Panc1 (cell line): ENCODE measurements at regions not wholly inside any gene's neighbourhood (a gene's known extent, or its start where the extent isn't known, plus 50 kb on each side); places are given as distances from the start of the nearest gene placed in this dataset.

Experiments
- ATAC-seq: fragments of 200-7000 bp; cut with Tn5 transposase; 2 replicates; pipeline ENCODE4 v1.9.1; 2020; ENCODE audit warnings: mild to moderate bottlenecking, moderate library complexity
- BruUV-seq: library from RNA; stranded (reverse); fragments of 400-500 nt; replicated peaks from 2 replicates; lab custom pipeline; 2021; lab: Mats Ljungman, UMichigan
- CTCF ChIA-PET: fragments of 300-600 bp; sonication (Branson Sonifier 250); formaldehyde crosslinking; loops from one replicate; lab custom pipeline; 2022; ENCODE audit warnings: antibody characterized with exemption; lab: Charles Lee
- POLR2A ChIA-PET: fragments of 300-600 bp; sonication (Branson Sonifier 250); formaldehyde crosslinking; loops from one replicate; lab custom pipeline; 2022; ENCODE audit warnings: antibody characterized with exemption; lab: Charles Lee
- DNase-seq: peaks from one replicate; pipeline ENCODE4 v3.0.0-alpha.2; 2010; ENCODE audit warnings: low read depth, low spot score
- H3K27ac ChIP-seq: 2 replicates; pipeline ENCODE4 v1.5.1; 2011; ENCODE audit warnings: mild to moderate bottlenecking, low read length, inconsistent platforms
- H3K27me3 ChIP-seq: fragments of 200-500 bp; sonication (Bioruptor generic); 2 replicates; pipeline ENCODE4 v1.6.0; 2014; ENCODE audit warnings: low read length, inconsistent platforms; ENCODE audit not compliant: control insufficient read depth, insufficient read depth
- H3K36me3 ChIP-seq: fragments of 200-500 bp; sonication (Bioruptor generic); 2 replicates; pipeline ENCODE4 v1.5.1; 2014; ENCODE audit warnings: inconsistent platforms, mild to moderate bottlenecking, low read length, moderate library complexity; ENCODE audit not compliant: control insufficient read depth, insufficient read depth
- H3K4me1 ChIP-seq: 2 replicates; pipeline ENCODE4 v1.5.1; 2011; ENCODE audit warnings: inconsistent platforms, mild to moderate bottlenecking, low read length, moderate library complexity; ENCODE audit not compliant: control insufficient read depth, insufficient read depth
- H3K4me3 ChIP-seq, 2 experiments: 2 replicates each; pipeline ENCODE4 v1.5.1; 2011 to 2012; ENCODE audit warnings: low read depth in 2 of 2, low read length in 2 of 2, mild to moderate bottlenecking in 2 of 2, inconsistent platforms in 1 of 2, moderate library complexity in 1 of 2
- H3K9me3 ChIP-seq: fragments of 200-500 bp; sonication (Bioruptor generic); 2 replicates; pipeline ENCODE4 v1.5.1; 2014; ENCODE audit warnings: low read depth, mild to moderate bottlenecking, inconsistent platforms, low read length, moderate library complexity; ENCODE audit not compliant: control insufficient read depth, insufficient read depth
- CTCF ChIP-seq: fragments of 450-650 bp; IDR thresholded peaks from 2 replicates; pipeline ENCODE4 v1.5.1; 2017; ENCODE audit warnings: mild to moderate bottlenecking
- POLR2AphosphoS5 ChIP-seq: IDR thresholded peaks from 2 replicates; pipeline ENCODE4 v1.6.1; 2012; ENCODE audit warnings: mild to moderate bottlenecking, low read depth, low read length, moderate library complexity
- REST ChIP-seq, 2 experiments: IDR thresholded peaks; 2 replicates each; pipeline ENCODE4 v1.6.1; 2011 to 2012; ENCODE audit warnings: low read depth in 2 of 2, control low read depth in 1 of 2, low read length in 1 of 2, mild to moderate bottlenecking in 1 of 2, moderate library complexity in 1 of 2; ENCODE audit not compliant: insufficient read depth in 1 of 2
- SIN3A ChIP-seq: IDR thresholded peaks from 2 replicates; pipeline ENCODE4 v1.6.1; 2012; ENCODE audit warnings: low read depth, mild to moderate bottlenecking, low read length, moderate library complexity, borderline replicate concordance; ENCODE audit not compliant: insufficient read depth
- TCF7L2 ChIP-seq: IDR thresholded peaks from 2 replicates; pipeline ENCODE4 v1.6.1; 2011; ENCODE audit warnings: mild to moderate bottlenecking, low read depth, low read length, inconsistent platforms
- in situ Hi-C: cut with HindIII; loops from 2 replicates; pipeline ENCODE4 v1.10.0; 2016; ENCODE audit warnings: low sequenced_read_pairs, low pct_unique_long_range_greater_than_20kb
- intact Hi-C: fragments of 100-400 bp; cut with micrococcal nuclease; formaldehyde crosslinking; loops from one replicate; pipeline ENCODE4 v1.10.0; 2022; ENCODE audit not compliant: unreplicated experiment

- Histone ChIP-seq H3K27me3 (no peaks in the 10 kb centered on the region), H3K4me1 (no peaks in the 10 kb centered on the region), H3K4me3 (no peak overlapping the region), H3K36me3 (no peaks in the 10 kb centered on the region), H3K9me3 (no peaks in the 10 kb centered on the region; the same call in 1 of the 2 replicates), H3K27ac (no peak overlapping the region)
- POLR2A ChIA-PET = no interaction called here
- DNase-seq = no peak
- intact Hi-C loops = no loop called here
- ATAC-seq = no peak
- TF ChIP-seq TCF7L2 = no peak
- TF ChIP-seq REST (IDR thresholded peaks at IDR 0.05; ENCODE audit: insufficient read depth in 1 of 2, low read depth in 2 of 2, low read length in 1 of 2) = no peak
- no peak for TF ChIP-seq POLR2AphosphoS5
- TF ChIP-seq SIN3A = no peak
- TF ChIP-seq CTCF = no peak
- no TSS peak for BruUV-seq
- in situ Hi-C loops = no loop called here
- CTCF ChIA-PET = no interaction called here
These were observed 666.8 kb downstream of the RNF144A start for GRCh38 chr2:7584017-7584416.

GRCh38 chr2:7586898-7587297, 669.7 kb downstream of the RNF144A start:
- Histone ChIP-seq H3K36me3 (no peaks in the 10 kb centered on the region), H3K4me1 (no peaks in the 10 kb centered on the region), H3K27me3 (no peaks in the 10 kb centered on the region), H3K9me3 (no peaks in the 10 kb centered on the region), H3K4me3 (no peak overlapping the region), H3K27ac (no peak overlapping the region)
- TF ChIP-seq REST (IDR thresholded peaks at IDR 0.05; ENCODE audit: insufficient read depth in 1 of 2, low read depth in 2 of 2, low read length in 1 of 2) (no peak), TCF7L2 (no peak)
- CTCF ChIA-PET = no interaction called here
- in situ Hi-C loops (no loop called here), intact Hi-C loops (no loop called here)
- no TSS peak for BruUV-seq
- DNase-seq (no peak), ATAC-seq (no peak)
- POLR2A ChIA-PET = no interaction called here
